Dermis blood vessel endothelial cell (primary cell): ENCODE measurements at regions not wholly inside any gene's neighbourhood (a gene's known extent, or its start where the extent isn't known, plus 50 kb on each side); places are given as distances from the start of the nearest gene placed in this dataset.

Experiments used
- DNase-seq: peaks from one replicate; pipeline ENCODE4 v3.0.0; 2010

DNA sequence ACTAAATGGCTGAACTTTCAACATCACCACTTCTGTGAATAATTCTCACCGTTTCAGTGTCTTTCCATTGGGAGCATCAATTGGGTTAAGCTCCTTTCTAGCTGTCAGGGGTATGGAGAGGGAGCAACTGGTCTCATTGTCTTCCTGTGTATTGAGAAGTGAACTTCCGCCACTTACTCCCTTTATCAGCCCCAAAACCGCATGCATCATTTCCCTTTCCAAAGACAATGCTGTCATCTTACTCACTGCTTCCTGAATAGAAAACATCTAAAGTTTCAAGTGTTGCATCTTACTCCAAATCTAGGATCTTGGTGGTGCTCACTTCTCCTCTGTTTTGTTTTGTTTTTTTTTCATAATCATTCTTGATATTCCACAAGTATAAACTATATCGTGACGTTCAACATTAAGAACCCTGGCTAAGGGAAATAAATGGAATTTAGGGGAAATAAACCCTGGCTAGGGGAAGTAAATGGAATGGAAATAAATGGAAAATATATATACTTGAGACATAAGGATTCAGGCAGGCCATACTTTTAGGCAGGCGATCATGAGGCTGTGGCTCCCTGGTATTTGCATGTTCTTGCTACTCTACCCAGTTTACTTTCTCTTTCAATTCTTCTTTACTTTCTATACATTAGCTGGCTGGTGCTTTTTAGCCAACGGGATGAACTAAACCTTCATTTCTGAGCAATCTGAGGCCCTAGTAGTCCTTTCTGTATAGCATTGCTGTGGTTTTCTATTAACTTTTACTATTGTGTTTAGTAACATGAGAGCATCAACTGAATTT is 371.9 kb downstream of the BMPER start:
- peak; percentile 31 for DNase-seq

DNA sequence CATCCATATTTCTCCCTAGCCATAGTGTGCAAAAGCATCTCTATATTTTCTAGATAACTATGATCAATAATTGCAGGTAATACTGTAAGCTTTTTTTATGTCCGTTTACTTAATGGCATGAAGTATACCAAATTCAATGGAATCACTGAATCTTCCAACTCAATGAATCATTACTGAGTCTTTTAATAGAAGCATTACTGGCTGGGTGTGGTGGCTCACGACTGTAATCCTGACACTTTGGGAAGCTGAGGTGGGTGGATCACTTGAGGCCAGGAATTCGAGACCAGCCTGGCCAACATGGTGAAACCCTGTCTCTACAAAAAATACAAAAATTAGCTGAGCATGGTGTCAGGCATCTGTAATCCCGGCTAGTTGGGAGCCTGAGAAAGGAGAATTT is 372.5 kb downstream of the BMPER start:
- no peak for DNase-seq

DNA sequence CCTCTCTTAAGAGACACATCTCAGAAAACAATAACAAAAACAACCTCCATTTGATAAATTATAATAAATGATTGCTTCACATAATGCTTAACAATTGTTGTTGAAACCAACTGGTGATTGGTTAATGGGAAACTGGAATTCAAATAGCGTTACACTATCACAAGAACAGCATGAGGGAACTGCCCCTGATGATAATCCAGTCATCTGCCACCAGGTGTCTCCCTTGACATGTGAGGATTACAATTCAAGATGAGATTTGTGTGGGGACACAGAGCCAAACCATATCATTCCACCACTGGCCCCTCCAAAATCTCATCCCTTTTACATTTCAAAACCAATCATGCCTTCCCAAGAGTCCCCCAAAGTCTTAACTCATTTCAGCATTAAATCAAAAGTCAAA is 375.9 kb downstream of the BMPER start:
- DNase-seq, result no peak

DNA sequence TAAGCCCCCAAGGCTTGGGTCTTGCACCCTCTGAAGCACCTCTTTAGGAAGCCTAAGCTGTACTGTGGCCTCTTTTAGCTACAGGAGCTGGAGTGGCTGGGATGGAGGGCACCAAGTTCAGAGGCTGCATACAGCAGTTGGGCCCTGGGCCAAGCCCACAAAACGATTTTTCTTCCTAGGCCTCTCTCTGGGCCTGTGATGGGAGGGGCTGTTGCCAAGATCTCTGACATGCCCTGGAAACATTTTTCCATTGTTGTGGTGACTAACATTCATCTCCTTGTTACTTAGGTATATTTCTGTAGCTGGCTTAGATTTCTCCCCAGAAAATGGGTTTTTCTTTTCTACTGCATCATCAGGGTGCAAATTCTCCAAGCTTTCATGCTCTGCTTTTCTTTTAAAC is 375.7 kb upstream of the NPSR1 start:
- DNase-seq, result no peak

DNA sequence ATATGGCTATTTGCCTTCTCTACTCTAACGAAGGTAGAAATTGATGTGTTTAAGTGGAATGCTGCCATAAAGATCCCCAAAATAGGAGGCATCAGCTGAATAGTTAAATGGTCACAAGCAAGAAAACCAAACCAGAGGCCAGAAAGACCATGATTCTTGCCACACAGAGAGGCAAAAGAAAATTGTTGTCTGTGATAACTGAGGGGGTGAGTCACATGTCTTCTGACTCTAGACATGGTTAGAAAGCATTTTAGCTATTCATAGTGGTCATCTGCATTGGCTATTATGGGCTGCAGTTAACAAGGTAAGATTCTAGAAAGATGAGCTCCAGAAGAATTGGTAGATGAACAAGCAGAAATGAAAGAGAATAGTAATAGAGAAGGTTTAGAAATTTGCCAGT is 361.4 kb upstream of the NPSR1 start:
- DNase-seq, result no peak

DNA sequence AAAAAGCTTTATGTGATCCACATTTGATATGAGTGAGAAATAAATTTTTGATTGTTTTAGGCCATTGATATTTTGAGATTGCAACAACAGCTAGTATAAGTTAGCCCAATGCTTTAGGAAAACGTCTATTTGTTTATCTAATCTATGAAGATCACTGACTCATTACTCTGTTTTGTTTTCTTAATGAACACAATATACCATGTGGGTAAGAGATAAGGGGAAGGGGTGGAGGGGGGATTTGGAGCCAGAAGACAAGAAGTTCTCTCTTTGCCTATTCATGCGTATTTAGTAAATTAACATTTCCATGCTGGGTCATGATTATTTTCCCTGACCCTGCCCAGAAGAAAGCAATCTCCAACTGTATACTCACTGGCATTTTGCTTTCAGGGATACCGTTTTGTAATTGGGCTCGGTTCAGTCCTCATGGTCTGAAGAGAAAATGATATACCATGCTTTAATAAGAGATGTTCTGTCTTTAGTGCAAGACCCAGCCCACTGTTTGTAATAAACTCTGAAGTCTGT is 359.5 kb upstream of the NPSR1 start:
- DNase-seq, result no peak

DNA sequence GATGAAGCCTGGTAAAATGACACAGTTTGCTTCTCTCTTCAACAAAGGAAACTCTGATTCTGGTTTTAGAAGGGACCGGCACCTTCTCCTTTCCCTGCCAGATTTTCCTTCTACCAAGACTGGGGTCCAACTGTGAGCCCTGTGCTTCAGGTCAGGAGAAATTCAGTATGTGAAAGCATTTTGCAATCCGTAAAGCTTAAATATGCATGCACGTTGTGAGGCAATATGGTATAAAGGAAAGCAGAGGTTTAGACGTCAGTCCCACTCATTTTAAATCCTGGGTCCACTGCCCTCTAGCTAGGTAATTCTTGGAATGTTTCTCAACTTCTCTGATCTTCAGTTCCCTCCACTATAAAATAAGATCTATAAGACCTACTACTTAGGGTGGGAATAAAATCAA is 359.0 kb upstream of the NPSR1 start:
- no peak for DNase-seq

DNA sequence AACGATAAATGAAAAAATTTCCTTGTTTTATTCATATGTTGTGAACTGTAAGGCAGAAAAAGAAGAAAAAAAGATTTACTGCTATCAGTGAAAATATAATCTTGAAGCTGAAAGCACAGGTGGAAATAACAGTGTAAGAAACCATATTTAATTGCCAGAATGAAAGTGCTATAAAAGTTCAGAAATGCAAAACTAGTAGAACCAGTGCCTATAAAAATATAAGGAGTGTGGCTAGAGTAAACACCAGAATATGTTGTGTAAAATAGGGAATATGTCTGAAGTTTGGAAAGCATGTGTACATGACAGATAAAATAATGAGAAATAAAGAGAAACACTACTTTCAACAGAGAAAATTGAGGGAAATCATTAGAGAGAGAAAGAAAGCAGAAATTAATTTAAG is 350.5 kb upstream of the NPSR1 start:
- DNase-seq, result no peak

DNA sequence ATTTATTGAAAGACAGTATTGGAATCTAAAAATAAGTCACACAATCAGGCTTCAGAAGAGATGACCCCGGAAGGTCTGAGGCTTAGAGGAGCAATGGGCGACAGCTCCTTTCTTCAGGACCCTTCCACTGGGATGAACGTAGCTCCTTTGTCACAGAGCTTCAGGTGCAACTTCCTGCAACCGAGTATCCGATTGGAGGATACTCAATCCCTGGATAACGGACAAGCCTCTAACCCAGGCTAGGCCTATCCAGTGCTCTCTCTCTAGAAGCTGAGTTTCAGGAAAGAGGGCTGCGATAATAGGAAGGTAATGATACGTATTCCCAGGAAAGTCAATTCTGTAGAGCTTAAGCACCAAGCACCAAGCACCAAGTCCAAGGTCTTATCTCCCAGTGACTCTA is 349.4 kb upstream of the NPSR1 start:
- no peak for DNase-seq

DNA sequence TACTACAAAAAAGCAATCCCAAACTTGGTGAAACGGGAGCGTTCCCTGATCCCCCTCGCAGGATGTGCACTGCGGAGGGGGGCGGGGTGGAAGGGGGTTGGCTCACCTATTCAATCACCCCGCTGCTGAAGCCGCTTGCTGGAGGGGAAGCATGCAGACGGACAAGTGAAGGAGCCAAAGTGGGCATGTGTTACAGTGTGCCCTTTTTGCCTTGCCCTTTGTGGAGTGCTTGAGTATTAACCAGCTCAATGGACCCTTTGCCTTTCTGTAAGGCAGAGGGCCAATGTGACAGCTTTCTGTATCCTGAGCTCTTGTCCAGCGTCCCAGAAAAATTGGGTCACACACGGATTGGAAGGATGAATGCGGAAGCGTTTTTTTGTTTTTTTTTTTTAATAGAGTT is 348.9 kb upstream of the NPSR1 start:
- no peak for DNase-seq

DNA sequence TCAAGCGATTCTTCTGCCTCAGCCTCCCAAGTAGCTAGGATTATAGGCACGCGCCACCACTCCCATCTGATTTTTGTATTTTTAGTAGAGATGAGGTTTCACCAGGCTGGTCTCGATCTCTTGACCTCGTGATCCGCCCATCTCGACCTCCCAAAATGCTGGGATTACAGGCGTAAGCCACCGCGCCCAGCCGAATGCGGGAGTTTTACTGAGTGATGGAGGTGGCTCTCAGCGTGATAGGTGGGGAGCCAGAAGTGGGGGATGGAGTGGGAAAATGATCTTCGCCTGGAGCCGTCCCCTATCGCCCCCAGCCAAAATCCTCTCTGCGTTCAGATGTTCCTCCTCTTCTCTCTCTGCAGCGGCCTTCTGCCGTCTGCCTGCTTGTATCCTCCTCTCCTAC is 348.4 kb upstream of the NPSR1 start:
- no peak for DNase-seq

DNA sequence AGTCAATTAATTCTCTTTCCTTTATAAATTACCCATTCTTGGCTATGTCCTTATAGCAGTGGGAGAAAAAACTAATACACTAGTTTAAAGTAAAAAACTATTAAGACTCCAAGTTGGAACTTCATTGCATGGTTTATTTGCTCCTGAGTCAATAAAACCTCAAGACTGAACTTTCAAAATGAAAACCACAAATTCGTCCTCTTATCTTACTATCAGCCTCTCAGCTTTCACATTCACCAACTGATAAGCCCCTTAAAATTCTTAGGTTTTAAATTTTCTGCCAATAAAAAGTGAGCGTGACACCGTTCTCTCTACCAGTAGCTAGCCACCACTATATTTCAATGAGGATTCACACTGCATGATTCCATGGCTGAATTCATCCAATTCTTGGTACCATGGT is 346.4 kb upstream of the NPSR1 start:
- DNase-seq, result no peak

DNA sequence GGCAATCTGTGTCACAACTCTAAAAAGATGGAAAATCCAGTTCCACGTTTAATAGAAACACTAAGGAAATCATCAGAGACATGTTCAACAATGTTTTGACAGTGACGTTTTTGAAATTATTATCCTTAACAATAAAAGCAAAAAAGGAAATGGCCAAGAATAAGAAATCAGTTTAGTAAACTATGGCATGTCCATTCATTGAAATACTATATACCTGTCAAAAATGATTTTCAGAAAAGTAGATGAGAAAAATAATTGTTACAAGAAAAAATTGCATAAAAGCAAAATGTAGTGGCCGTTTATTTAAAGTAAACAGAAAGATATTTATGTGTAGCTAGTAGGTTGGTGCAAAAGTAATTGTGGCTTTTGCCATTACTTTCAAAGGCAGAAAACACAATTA is 345.4 kb upstream of the NPSR1 start:
- no peak for DNase-seq

DNA sequence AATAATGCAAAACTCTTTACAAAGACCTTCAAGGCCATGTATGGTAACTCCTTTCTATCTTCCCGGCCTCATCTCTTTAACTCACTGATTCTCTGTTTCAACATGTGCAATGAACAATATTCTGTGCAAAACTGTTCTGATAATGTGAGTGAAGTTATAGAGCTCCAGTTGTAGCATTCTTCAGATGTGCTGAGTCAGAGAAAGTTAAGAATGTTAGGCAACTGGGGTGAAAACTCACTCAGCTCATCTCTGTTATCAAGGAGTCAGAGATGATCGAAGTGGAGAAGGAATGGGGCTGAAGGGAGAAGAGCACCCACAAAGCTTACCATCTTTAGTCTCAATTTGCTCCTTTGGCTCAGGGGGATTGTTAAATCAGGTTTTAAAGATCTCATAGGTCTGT is 344.7 kb upstream of the NPSR1 start:
- DNase-seq, result no peak

DNA sequence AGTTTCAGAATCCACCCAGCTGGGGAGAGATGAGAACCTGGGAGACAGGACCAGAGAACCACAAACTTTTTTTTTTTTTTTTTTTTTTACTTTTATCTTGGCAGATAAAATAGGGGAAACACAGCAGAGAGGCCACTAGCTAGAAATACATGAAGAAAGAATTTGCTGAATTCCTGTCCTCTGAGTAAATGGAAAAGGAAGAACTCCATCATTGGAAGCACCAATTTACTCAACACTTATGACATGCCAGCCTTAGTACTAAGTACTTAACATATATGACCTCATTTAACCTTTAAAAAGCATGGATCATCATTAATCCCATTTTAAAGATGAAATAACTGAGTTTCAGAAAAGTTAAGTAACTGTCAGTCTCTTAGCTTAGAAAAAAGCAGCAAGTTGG is 343.0 kb upstream of the NPSR1 start:
- DNase-seq, result no peak

DNA sequence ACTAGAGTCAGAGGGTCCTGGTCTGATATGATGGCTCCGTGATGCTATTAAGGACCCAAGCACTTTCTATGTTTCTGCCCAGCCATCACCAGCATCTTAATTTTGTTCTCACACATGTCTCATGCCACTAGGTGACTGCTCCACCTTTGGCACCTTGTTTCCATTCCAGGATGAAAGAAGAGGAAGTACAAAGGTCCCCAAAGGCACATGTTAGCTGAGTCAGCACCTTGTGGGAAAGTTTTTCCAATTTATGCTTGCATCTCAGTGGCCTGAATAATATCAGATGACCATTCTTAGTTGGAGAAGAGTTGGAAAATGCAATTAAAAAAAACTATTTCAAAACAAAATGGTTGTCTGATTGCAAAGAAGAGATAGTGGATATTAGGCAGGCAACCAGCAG is 341.0 kb upstream of the NPSR1 start:
- DNase-seq, result no peak

DNA sequence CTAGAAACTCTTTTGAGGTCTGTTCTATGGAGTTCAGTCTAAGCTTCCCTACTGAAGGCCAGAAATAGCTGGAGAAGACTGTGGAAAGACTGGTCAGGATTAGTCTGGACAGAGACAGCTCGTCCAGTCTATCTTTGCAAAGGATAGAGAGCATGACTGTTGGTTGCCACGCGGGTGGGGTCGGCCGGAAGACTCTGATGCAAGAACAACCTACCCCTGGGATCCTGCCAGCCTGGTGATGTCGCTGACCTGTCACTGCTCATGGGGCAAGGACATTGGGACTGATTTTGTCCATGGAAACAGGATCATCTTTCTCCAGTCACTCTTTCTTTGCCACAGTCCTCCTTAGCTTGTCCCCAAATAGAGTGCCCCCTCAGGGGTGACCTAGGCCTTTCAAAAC is 337.6 kb upstream of the NPSR1 start:
- no peak for DNase-seq

DNA sequence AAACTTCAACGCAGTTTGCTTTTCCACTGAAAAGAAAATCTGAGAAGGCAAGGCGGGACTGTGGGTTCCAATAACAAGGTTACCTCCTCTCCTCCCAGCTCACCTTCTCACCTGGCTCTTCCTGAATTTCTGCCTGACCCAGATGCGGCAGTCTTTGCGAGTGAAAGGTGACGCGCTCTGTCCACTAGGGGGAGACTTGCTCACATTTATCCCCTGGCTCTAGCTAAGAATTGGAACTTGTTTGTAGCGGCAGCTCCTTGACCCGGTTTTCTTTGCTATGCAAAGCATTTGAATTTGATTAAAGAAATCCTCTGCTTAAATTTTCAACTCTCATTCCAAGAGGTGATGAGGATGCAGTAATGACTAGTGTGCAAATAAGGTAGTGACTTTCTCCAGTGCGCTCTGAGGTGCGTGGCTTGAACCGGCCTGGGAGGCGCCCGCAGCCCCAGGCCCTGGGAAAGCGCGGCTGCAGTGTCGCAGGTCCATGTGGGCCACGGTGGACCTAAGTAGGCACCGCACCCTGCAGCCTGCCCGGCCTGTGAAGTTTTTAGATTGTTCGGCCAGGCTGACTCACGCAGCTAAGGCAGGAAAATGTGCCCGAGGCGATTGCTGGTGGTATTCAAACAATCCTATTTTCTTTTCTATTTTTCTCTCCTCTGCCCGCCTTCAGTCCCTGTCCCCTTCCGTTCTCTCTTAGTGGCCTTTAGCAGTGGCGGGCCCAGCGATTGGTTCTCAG is 336.9 kb upstream of the NPSR1 start:
- DNase-seq, result peak; percentile 76

DNA sequence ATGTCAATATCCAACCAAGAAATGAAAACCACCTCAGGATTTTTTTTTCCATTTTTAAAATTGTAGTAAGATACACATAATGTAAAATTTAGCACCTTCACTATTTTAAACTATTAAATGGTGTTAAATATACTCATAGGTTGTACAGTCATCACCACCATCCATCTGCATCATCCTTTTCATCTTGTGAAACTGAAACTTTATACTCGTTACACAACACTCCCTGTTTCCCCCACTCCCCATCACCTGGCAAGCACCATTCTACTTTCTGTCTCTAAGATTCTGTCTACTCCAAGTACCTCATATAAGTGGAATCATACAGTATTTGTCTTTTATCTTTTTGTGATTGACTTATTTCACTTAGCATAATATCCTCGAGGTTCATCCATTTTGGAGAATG is 335.2 kb upstream of the NPSR1 start:
- no peak for DNase-seq

DNA sequence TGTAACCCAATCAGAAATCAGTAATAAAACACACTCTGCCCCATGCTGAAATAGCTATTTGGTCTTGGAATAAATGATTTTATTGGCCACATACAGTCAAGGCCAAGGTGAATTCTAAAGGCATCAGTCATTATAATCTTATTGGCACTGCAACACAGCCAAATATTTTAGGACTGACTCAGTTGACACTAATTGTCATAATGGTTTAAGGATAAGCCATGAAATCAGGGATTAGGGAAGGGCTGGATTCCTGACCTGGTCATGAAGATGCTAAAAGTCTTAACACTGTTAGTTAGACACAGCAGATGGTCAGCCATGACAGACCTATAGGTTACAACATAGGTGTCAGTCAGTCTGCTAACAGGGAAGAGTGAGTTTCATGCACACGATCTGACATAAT is 330.3 kb upstream of the NPSR1 start:
- DNase-seq, result no peak

DNA sequence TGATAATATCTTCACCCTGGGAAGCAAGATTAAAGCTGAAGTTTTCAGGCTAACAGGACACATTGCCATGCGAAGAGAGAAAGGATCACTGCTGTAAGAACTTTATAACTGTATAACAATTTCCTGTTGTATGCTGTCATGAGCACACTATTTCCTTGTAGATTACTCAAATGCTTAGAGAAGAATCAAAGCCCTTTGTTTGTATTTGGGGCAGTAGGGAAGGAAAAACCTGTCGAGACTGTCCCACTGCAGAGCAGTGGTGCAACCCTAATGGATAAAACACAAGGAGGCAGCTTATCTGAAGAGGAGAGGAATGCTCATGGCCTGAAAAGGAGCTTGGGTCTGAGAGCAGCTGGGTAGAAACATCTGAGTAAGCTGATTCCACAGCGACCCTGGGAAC is 327.7 kb upstream of the NPSR1 start:
- no peak for DNase-seq

DNA sequence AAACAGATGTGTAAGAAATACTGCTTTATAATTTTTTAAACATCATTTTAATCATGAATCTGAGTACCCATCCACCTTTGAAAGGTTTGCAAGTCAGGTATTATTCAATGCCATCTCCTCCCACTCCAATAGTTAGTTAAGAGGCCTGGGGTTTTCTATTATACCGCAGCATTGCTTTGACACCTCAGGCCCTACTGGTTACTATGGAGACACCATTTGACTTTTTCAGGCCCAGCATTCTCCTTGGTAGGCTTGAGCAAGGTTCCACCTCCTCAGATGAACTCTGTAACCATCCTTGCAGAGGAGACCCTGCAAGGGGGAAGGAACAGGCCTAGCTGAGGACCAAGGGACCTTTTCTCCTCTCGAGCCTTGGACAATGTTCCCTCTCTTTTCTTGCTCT is 326.9 kb upstream of the NPSR1 start:
- DNase-seq, result no peak

DNA sequence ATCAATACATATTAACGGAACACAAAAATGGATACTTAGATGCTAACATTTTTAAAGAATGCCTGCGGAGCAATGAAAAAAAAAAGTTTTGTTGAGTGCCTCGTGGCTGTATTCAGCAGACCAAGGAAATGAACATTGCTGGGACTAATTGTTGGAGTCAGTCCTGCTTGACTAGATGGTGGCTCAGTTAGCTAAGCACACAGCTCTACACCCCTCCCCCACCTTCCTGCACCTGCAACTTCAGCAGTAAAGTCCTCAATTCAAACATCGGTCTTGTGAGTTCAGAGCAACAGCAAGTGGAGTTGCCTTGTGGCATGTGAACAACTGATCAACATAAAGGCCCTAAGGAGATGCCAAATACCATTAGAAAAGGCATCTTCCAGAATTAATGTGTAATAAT is 326.0 kb upstream of the NPSR1 start:
- no peak for DNase-seq

DNA sequence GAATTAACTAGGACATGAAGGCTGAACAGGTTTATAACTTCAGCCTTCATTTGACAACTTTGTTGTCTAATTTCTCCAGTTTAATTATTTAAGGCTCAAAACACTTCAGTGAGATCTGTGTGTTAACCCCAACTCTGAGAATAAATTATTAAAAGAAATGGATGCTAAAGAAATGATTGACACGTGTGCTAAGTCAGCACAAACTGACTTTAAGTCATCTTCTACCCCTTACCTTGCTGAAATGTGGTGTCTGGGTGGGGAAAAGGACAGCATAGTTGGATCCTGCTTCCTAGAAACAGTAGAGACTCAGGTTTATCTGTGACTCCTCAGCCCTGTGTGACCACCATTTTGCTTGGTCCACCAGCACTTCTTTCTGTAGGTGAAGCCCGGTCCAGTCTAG is 324.8 kb upstream of the NPSR1 start:
- DNase-seq, result no peak

DNA sequence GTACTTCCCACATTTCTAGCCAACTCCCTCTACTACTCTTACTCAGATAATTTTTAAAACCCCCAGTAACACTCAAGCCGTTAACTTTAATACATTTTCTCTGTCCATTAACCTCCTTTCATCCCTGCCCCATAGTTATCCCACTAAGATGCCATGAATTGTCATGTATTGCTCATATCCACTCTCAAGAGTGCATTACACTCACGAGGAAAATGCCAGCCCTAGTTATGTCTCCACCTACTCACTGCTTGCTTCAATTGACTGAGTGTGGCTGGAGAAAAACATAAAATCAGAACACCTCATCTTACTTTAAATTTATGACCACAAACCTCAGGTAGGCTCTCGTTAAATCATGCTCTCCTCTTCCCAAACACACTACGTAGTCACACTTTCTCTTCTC is 324.1 kb upstream of the NPSR1 start:
- no peak for DNase-seq
